K562 (cell line): ENCODE measurements at regions not wholly inside any gene's neighbourhood (a gene's known extent, or its start where the extent isn't known, plus 50 kb on each side); places are given as distances from the start of the nearest gene placed in this dataset.

Experiments used
- ATAC-seq: fragments of 200-7000 bp; cut with Tn5 transposase; 3 replicates; pipeline ENCODE4 v1.9.1; 2020; ENCODE audit warnings: moderate library complexity
- BruUV-seq: library from RNA; stranded (reverse); fragments of 400-500 nt; replicated peaks from 2 replicates; lab custom pipeline; 2021; lab: Mats Ljungman, UMichigan
- CTCF ChIA-PET: fragments of 300-600 bp; formaldehyde crosslinking; extraction: SDS; loops from one replicate; lab custom pipeline; 2021; ENCODE audit warnings: low intra/inter-chr PET ratio; lab: Yijun Ruan, JAX
- POLR2A ChIA-PET: fragments of 300-600, 350-650 bp; sonication (Branson Sonifier 250); formaldehyde crosslinking; extraction: SDS; loops from one replicate; lab custom pipeline; 2021; ENCODE audit warnings: antibody characterized with exemption, inconsistent platforms; lab: Yijun Ruan, JAX
- DNase-seq, 4 experiments: peaks; one replicate each; pipeline versions ENCODE4 v3.0.0 to v3.0.0-alpha.2; 2011 to 2018; ENCODE audit warnings: low spot score in 3 of 4, mixed read lengths in 3 of 4; ENCODE audit errors: extremely low read depth in 1 of 4
- FAIRE-seq: peaks from 2 replicates; lab custom pipeline; 2011; peaks lifted over from hg19 to GRCh38; lab: Jason Lieb, UNC
- H2AFZ ChIP-seq: 2 replicates; pipeline ENCODE4 v1.6.0; 2011; ENCODE audit warnings: low read depth, low read length, control low read depth, inconsistent platforms
- H3K27ac ChIP-seq: fragments of 200-600 bp; 3 replicates; pipeline ENCODE4 v1.8.0; 2011; ENCODE audit warnings: low read depth, mild to moderate bottlenecking, control low read depth, inconsistent platforms, low read length, moderate library complexity, mixed read lengths; ENCODE audit errors: extremely low read depth
- H3K27me3 ChIP-seq, 2 experiments: fragments of 300-600 bp in 1 of 2; 2 replicates in 1 of 2; 3 replicates in 1 of 2; pipeline versions ENCODE4 v1.6.0 to v1.8.0; 2011; ENCODE audit warnings: inconsistent platforms in 2 of 2, low read length in 2 of 2, mild to moderate bottlenecking in 1 of 2, mixed read lengths in 1 of 2, moderate library complexity in 1 of 2; ENCODE audit not compliant: control insufficient read depth in 2 of 2, insufficient read depth in 2 of 2
- H3K36me3 ChIP-seq: fragments of 300-600 bp; 3 replicates; pipeline ENCODE4 v1.8.0; 2011; ENCODE audit warnings: mild to moderate bottlenecking, low read length, inconsistent platforms; ENCODE audit not compliant: control insufficient read depth, insufficient read depth
- H3K4me1 ChIP-seq, 2 experiments: fragments of 200-600 bp in 1 of 2; replicated peaks in 1 of 2; 2 replicates in 1 of 2; 3 replicates in 1 of 2; pipeline versions ENCODE4 v1.5.1 to v1.8.0; 2011; ENCODE audit warnings: inconsistent platforms in 2 of 2, low read length in 2 of 2, mild to moderate bottlenecking in 1 of 2, mixed read lengths in 1 of 2, moderate library complexity in 1 of 2; ENCODE audit not compliant: control insufficient read depth in 2 of 2, insufficient read depth in 2 of 2
- H3K4me2 ChIP-seq: 2 replicates; pipeline ENCODE4 v1.6.1; 2011; ENCODE audit warnings: low read length, control low read depth, inconsistent platforms, mixed read lengths; ENCODE audit not compliant: insufficient read depth
- H3K4me3 ChIP-seq: fragments of 200-600 bp; sonication (generic), shearing (Covaris generic); 2 replicates; pipeline ENCODE4 v1.5.1; 2016; ENCODE audit warnings: control low read depth, inconsistent platforms
- H3K79me2 ChIP-seq: fragments of 200-600 bp; 3 replicates; pipeline ENCODE4 v1.8.0; 2011; ENCODE audit warnings: low read length, inconsistent platforms; ENCODE audit not compliant: control insufficient read depth, insufficient read depth
- H3K9ac ChIP-seq, 2 experiments: 2 replicates each; pipeline versions ENCODE4 v1.6.0 to v1.6.1; 2011; ENCODE audit warnings: low read depth in 2 of 2, low read length in 2 of 2, control low read depth in 1 of 2, inconsistent platforms in 1 of 2, mild to moderate bottlenecking in 1 of 2, mixed read lengths in 1 of 2; ENCODE audit not compliant: insufficient read depth in 1 of 2
- H3K9me1 ChIP-seq: one replicate; pipeline ENCODE4 v1.6.0; 2011; ENCODE audit warnings: inconsistent platforms, mild to moderate bottlenecking, low read length, moderate library complexity; ENCODE audit not compliant: control insufficient read depth, insufficient read depth
- H3K9me3 ChIP-seq: replicated peaks from 2 replicates; pipeline ENCODE4 v1.5.1; 2011; ENCODE audit warnings: low read depth, low read length, inconsistent platforms; ENCODE audit not compliant: control insufficient read depth, insufficient read depth
- H4K20me1 ChIP-seq: replicated peaks from 2 replicates; pipeline ENCODE4 v1.6.1; 2011; ENCODE audit warnings: low read length, inconsistent platforms, mixed read lengths; ENCODE audit not compliant: control insufficient read depth, insufficient read depth
- ASH1L ChIP-seq: fragments of 450-650 bp; IDR thresholded peaks from 2 replicates; pipeline ENCODE4 v1.6.1; 2018; ENCODE audit warnings: borderline replicate concordance, mild to moderate bottlenecking, low read depth; ENCODE audit not compliant: partially characterized antibody
- ATF1 ChIP-seq, 2 experiments: fragments of 450-650 bp in 1 of 2; IDR thresholded peaks; 2 replicates each; pipeline ENCODE4 v1.6.1; 2016; ENCODE audit warnings: missing compliant biosample characterization in 1 of 2, missing genetic modification characterization in 1 of 2
- CBX8 ChIP-seq: fragments of 200-600 bp; sonication (generic); IDR thresholded peaks from 2 replicates; pipeline ENCODE4 v1.6.1; 2012; ENCODE audit warnings: borderline replicate concordance, mixed run types, low read depth, mild to moderate bottlenecking, moderate library complexity, mixed read lengths, low read length, control low read depth, inconsistent platforms; ENCODE audit not compliant: poor library complexity, severe bottlenecking; ENCODE audit errors: extremely low read depth
- FUS ChIP-seq: fragments of 200-400 bp; formaldehyde crosslinking; optimal IDR thresholded peaks from 2 replicates; pipeline ENCODE3; 2017; ENCODE audit warnings: low read depth, low read length
- KDM4B ChIP-seq, 2 experiments: fragments of 450-650 bp in 1 of 2; sonication (generic) in 1 of 2; IDR thresholded peaks; 2 replicates each; pipeline ENCODE4 v1.6.1; 2016 to 2017; ENCODE audit warnings: borderline replicate concordance in 2 of 2, antibody characterized with exemption in 1 of 2, low read depth in 1 of 2, mild to moderate bottlenecking in 1 of 2
- MXI1 ChIP-seq: IDR thresholded peaks from 2 replicates; pipeline ENCODE4 v1.6.1; 2011; ENCODE audit warnings: low read depth, mild to moderate bottlenecking, improper control_type of control experiment, low read length
- NFE2L1 ChIP-seq: fragments of 450-650 bp; IDR thresholded peaks from 2 replicates; pipeline ENCODE4 v1.6.1; 2016; ENCODE audit warnings: missing genetic modification characterization, low read depth, mild to moderate bottlenecking, missing compliant biosample characterization, moderate library complexity, borderline replicate concordance
- NR2C2 ChIP-seq, 2 experiments: fragments of 200-800 bp in 1 of 2; sonication (Bioruptor generic) in 1 of 2; sonication (generic) in 1 of 2; formaldehyde crosslinking in 1 of 2; IDR thresholded peaks; 2 replicates each; pipeline versions ENCODE4 v1.6.1 to v1.8.0; 2016 to 2022; ENCODE audit warnings: mild to moderate bottlenecking in 1 of 2, missing compliant biosample characterization in 1 of 2, missing genetic modification characterization in 1 of 2, missing genetic modification reagents in 1 of 2
- TBP ChIP-seq: optimal IDR thresholded peaks from 2 replicates; pipeline ENCODE3; 2011; ENCODE audit warnings: low read depth, low read length, improper control_type of control experiment
- XRCC3 ChIP-seq: fragments of 450-650 bp; IDR thresholded peaks from 2 replicates; pipeline ENCODE4 v1.6.1; 2017; ENCODE audit warnings: mild to moderate bottlenecking, moderate library complexity
- ZNF197 ChIP-seq: fragments of 200-800 bp; sonication (Bioruptor generic); IDR thresholded peaks from 2 replicates; pipeline ENCODE4 v1.6.1; 2016; ENCODE audit warnings: low read depth, missing genetic modification characterization, missing compliant biosample characterization
- ZNF57 ChIP-seq: fragments of 450-650 bp; formaldehyde crosslinking; IDR thresholded peaks from 2 replicates; pipeline ENCODE4 v1.4.0; 2020; ENCODE audit warnings: mild to moderate bottlenecking, moderate library complexity
- ZNF77 ChIP-seq: fragments of 250-450 bp; sonication (Bioruptor Pico); IDR thresholded peaks from 2 replicates; pipeline ENCODE4 v1.5.0; 2020
- WGBS: fragments of 100-300 bp; shearing (Covaris generic); methylation state at CpG from one replicate; pipeline ENCODE4 v1.1.6; 2016; ENCODE audit warnings: low coverage, mixed read lengths; ENCODE audit not compliant: insufficient coverage; ENCODE audit errors: missing lambda C conversion rate; 5-methylcytosine and 5-hydroxymethylcytosine counted together
- in situ Hi-C: fragments of 300-500 bp; cut with MboI; formaldehyde crosslinking; loops from 4 replicates; pipeline ENCODE4 v1.15.0; 2018; ENCODE audit warnings: inconsistent platforms, mixed read lengths
- intact Hi-C: fragments of 100-400 bp; cut with micrococcal nuclease; formaldehyde crosslinking; loops from 2 replicates; pipeline ENCODE4 v1.14.2; 2022
- TF ChIP-seq, protein P1 (sequence below): sonication (generic); formaldehyde crosslinking; IDR thresholded peaks from 2 replicates; pipeline ENCODE4 v1.8.0; 2023; ENCODE audit warnings: mild to moderate bottlenecking, missing genetic modification reagents
- TF ChIP-seq, protein P2 (sequence below): sonication (generic); formaldehyde crosslinking; IDR thresholded peaks from 2 replicates; pipeline ENCODE4 v1.8.1; 2023; ENCODE audit warnings: mild to moderate bottlenecking, missing genetic modification reagents
- TF ChIP-seq, protein P3 (sequence below): fragments of 450-650 bp; IDR thresholded peaks from 2 replicates; pipeline ENCODE4 v1.6.1; 2016

DNA sequence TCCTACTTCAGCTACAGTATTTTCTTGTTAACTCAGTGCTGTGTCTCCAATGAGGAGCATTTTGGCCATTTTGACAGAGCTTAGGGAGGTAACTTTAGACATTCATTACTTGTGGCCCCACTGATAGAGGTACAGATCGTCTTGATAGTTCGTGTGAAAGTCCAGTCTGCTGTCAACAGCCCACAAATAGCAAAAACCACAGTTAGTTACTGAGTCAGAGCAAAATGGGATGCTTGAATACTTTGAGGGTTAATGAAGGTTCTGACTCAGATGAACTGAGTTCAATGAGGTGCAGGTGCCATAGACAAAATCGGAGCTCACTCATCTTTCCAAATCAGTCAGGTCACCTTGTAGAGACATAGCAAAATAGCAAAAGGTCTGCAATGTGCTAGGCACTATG lies 163.1 kb upstream of the TLE4 start:
- BruUV-seq = no TSS peak
- H3K27me3 ChIP-seq = no peaks in the 10 kb centered on the region
- H3K9me3 ChIP-seq = no peaks in the 10 kb centered on the region
- no peaks in the 10 kb centered on the region for H3K36me3 ChIP-seq
- H3K79me2 ChIP-seq = no peaks in the 10 kb centered on the region
- no peak overlapping the region for H3K27ac ChIP-seq
- no peak for ATAC-seq
- 0% methylated on average over 3 of the region's 3 CpGs for WGBS
- no peak for DNase-seq
- in situ Hi-C loops = no loop called here
- H3K4me1 ChIP-seq = no peaks in the 10 kb centered on the region
- no peak for FAIRE-seq
- H2AFZ ChIP-seq = no peak overlapping the region
- no peak overlapping the region for H3K9ac ChIP-seq
- no peaks in the 10 kb centered on the region for H3K9me1 ChIP-seq
- intact Hi-C loops = no loop called here
- ChIA-PET CTCF (no interaction called here), POLR2A (no interaction called here)
- H3K4me3 ChIP-seq = no peak overlapping the region
- H3K4me2 ChIP-seq = no peak overlapping the region
- no peaks in the 10 kb centered on the region for H4K20me1 ChIP-seq
- TF ChIP-seq ATF1 (CRISPR knock-in tag; IDR thresholded peaks at IDR 0.05) (no peak), ATF1 (tag; IDR thresholded peaks at IDR 0.05) (no peak), CBX8 (no peak), ZNF77 (CRISPR knock-in tag) (no peak), FUS (no peak), NR2C2 (CRISPR knock-in tag; IDR thresholded peaks at IDR 0.05) (no peak), NR2C2 (tag; IDR thresholded peaks at IDR 0.05) (no peak), KDM4B (IDR thresholded peaks at IDR 0.05; ENCODE audit: borderline replicate concordance in 2 of 2, low read depth in 1 of 2) (no peak), ZNF57 (CRISPR knock-in tag) (no peak), NFE2L1 (tag) (no peak), ASH1L (no peak), XRCC3 (no peak), MXI1 (no peak), TBP (no peak), ZNF197 (CRISPR knock-in tag) (no peak)
- TF ChIP-seq, protein P1, sequence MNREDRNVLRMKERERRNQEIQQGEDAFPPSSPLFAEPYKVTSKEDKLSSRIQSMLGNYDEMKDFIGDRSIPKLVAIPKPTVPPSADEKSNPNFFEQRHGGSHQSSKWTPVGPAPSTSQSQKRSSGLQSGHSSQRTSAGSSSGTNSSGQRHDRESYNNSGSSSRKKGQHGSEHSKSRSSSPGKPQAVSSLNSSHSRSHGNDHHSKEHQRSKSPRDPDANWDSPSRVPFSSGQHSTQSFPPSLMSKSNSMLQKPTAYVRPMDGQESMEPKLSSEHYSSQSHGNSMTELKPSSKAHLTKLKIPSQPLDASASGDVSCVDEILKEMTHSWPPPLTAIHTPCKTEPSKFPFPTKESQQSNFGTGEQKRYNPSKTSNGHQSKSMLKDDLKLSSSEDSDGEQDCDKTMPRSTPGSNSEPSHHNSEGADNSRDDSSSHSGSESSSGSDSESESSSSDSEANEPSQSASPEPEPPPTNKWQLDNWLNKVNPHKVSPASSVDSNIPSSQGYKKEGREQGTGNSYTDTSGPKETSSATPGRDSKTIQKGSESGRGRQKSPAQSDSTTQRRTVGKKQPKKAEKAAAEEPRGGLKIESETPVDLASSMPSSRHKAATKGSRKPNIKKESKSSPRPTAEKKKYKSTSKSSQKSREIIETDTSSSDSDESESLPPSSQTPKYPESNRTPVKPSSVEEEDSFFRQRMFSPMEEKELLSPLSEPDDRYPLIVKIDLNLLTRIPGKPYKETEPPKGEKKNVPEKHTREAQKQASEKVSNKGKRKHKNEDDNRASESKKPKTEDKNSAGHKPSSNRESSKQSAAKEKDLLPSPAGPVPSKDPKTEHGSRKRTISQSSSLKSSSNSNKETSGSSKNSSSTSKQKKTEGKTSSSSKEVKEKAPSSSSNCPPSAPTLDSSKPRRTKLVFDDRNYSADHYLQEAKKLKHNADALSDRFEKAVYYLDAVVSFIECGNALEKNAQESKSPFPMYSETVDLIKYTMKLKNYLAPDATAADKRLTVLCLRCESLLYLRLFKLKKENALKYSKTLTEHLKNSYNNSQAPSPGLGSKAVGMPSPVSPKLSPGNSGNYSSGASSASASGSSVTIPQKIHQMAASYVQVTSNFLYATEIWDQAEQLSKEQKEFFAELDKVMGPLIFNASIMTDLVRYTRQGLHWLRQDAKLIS (CRISPR knock-in tag) = no peak
- TF ChIP-seq, protein P2, sequence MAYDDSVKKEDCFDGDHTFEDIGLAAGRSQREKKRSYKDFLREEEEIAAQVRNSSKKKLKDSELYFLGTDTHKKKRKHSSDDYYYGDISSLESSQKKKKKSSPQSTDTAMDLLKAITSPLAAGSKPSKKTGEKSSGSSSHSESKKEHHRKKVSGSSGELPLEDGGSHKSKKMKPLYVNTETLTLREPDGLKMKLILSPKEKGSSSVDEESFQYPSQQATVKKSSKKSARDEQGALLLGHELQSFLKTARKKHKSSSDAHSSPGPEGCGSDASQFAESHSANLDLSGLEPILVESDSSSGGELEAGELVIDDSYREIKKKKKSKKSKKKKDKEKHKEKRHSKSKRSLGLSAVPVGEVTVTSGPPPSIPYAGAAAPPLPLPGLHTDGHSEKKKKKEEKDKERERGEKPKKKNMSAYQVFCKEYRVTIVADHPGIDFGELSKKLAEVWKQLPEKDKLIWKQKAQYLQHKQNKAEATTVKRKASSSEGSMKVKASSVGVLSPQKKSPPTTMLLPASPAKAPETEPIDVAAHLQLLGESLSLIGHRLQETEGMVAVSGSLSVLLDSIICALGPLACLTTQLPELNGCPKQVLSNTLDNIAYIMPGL (CRISPR knock-in tag) = no peak
- TF ChIP-seq, protein P3, sequence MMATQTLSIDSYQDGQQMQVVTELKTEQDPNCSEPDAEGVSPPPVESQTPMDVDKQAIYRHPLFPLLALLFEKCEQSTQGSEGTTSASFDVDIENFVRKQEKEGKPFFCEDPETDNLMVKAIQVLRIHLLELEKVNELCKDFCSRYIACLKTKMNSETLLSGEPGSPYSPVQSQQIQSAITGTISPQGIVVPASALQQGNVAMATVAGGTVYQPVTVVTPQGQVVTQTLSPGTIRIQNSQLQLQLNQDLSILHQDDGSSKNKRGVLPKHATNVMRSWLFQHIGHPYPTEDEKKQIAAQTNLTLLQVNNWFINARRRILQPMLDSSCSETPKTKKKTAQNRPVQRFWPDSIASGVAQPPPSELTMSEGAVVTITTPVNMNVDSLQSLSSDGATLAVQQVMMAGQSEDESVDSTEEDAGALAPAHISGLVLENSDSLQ = no peak
